Mesendoderm (in vitro differentiated cells): ENCODE measurements at regions not wholly inside any gene's neighbourhood (a gene's known extent, or its start where the extent isn't known, plus 50 kb on each side); places are given as distances from the start of the nearest gene placed in this dataset.
A peak's percentile ranks its signal among the peaks of the same experiment; 100 is the strongest.

Source experiments
- DNase-seq: peaks from one replicate; pipeline ENCODE4 v3.0.0; 2013
- H2AK5ac ChIP-seq: 2 replicates; pipeline ENCODE4 v1.6.1; 2013; ENCODE audit warnings: low read length, inconsistent platforms
- H2BK120ac ChIP-seq: 2 replicates; pipeline ENCODE4 v1.6.1; 2013; ENCODE audit warnings: low read depth, mild to moderate bottlenecking, low read length, moderate library complexity, mixed read lengths
- H2BK15ac ChIP-seq: replicated peaks from 2 replicates; pipeline ENCODE4 v1.6.1; 2013; ENCODE audit warnings: low read depth, mild to moderate bottlenecking, moderate library complexity
- H2BK5ac ChIP-seq: 2 replicates; pipeline ENCODE4 v1.6.1; 2013; ENCODE audit warnings: low read length, inconsistent platforms
- H3K18ac ChIP-seq: 2 replicates; pipeline ENCODE4 v1.6.1; 2013; ENCODE audit warnings: mild to moderate bottlenecking, low read length, mixed read lengths
- H3K23ac ChIP-seq: one replicate; pipeline ENCODE4 v1.6.1; 2013; ENCODE audit warnings: low read length
- H3K27ac ChIP-seq: 2 replicates; pipeline ENCODE4 v1.5.1; 2013; ENCODE audit warnings: low read depth, mild to moderate bottlenecking, inconsistent platforms, low read length, moderate library complexity
- H3K27me3 ChIP-seq: 2 replicates; pipeline ENCODE4 v1.6.1; 2013; ENCODE audit warnings: low read length, control low read depth, mild to moderate bottlenecking, inconsistent platforms; ENCODE audit not compliant: insufficient read depth, poor library complexity
- H3K36me3 ChIP-seq: 2 replicates; pipeline ENCODE4 v1.6.1; 2013; ENCODE audit warnings: low read length, inconsistent platforms; ENCODE audit not compliant: control insufficient read depth, insufficient read depth
- H3K4ac ChIP-seq: one replicate; pipeline ENCODE4 v1.6.1; 2013; ENCODE audit warnings: low read depth, mild to moderate bottlenecking, low read length, moderate library complexity
- H3K4me1 ChIP-seq: 2 replicates; pipeline ENCODE4 v1.6.1; 2013; ENCODE audit warnings: low read depth, low read length, inconsistent platforms; ENCODE audit not compliant: control insufficient read depth
- H3K4me2 ChIP-seq: 2 replicates; pipeline ENCODE4 v1.6.1; 2013; ENCODE audit warnings: low read length
- H3K4me3 ChIP-seq: 2 replicates; pipeline ENCODE4 v1.5.1; 2013; ENCODE audit warnings: mild to moderate bottlenecking, low read length
- H3K56ac ChIP-seq: one replicate; pipeline ENCODE4 v1.6.1; 2013; ENCODE audit warnings: low read length
- H3K79me1 ChIP-seq: 2 replicates; pipeline ENCODE4 v1.6.1; 2013; ENCODE audit warnings: low read length, inconsistent platforms
- H3K79me2 ChIP-seq: 2 replicates; pipeline ENCODE4 v1.6.1; 2013; ENCODE audit warnings: mild to moderate bottlenecking, low read length; ENCODE audit not compliant: control insufficient read depth, insufficient read depth
- H3K9ac ChIP-seq: 2 replicates; pipeline ENCODE4 v1.6.1; 2013; ENCODE audit warnings: low read length, inconsistent platforms
- H4K5ac ChIP-seq: one replicate; pipeline ENCODE4 v1.6.1; 2013; ENCODE audit warnings: low read length
- H4K8ac ChIP-seq: one replicate; pipeline ENCODE4 v1.6.1; 2013; ENCODE audit warnings: low read depth, mild to moderate bottlenecking, control low read depth, low read length, moderate library complexity
- WGBS: extraction: QIAGEN DNeasy Blood & Tissue Kit; methylation state at CpG from one replicate; pipeline ENCODE4 v1.1.7; 2013; ENCODE audit warnings: low lambda C conversion rate, missing lambda C conversion rate; ENCODE audit not compliant: insufficient coverage; ENCODE audit errors: extremely low coverage; 5-methylcytosine and 5-hydroxymethylcytosine counted together

DNA sequence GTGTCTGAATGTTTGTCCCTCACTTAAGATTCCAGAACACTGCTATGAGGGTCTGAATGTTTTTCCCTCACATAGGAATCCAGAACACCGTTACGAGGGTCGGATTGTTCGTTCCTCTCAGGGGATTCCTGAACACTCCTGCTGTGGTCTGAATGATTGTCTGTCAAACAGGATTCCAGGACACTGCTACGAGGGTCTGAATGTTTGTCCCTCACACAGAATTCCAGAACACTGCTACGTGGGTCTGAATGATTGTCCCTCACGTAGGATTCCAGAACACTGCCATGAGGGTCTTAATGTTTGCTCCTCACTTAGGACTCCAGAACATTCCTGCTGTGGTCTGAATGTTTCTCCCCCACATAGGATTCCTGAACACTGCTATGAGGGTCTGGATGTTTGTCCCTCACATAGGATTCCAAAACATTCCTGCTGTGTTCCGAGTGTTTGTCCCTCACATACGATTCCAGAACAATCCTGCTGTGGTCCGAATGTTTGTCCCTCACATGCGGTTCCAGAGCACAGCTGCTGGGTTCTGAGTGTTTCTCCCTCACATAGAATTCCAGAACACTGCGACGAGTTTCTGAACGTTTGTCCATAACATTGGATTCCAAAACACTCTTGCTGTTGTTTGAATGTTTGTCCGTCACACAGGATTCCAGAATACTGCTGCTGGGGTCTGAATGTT lies 199.5 kb downstream of the FOXD4L6 start:
- H3K56ac ChIP-seq: no peak overlapping the region
- H3K23ac ChIP-seq: no peak overlapping the region
- H2BK15ac ChIP-seq: no peak overlapping the region
- no peaks in the 10 kb centered on the region for H3K79me2 ChIP-seq
- H3K4me1 ChIP-seq: no peaks in the 10 kb centered on the region
- peaks cover 3% of the 10 kb centered on the region for H3K27me3 ChIP-seq
- H3K4ac ChIP-seq: no peak overlapping the region
- no peak overlapping the region for H2AK5ac ChIP-seq
- no peak overlapping the region for H4K8ac ChIP-seq
- no peaks in the 10 kb centered on the region for H3K79me1 ChIP-seq
- no peak overlapping the region for H3K27ac ChIP-seq
- H2BK120ac ChIP-seq: no peak overlapping the region
- H3K18ac ChIP-seq: no peak overlapping the region
- H4K5ac ChIP-seq: no peak overlapping the region
- no peak overlapping the region for H2BK5ac ChIP-seq
- no CpG with 5 or more reads among the region's 15 CpGs for WGBS
- H3K4me2 ChIP-seq: no peak overlapping the region
- no peak for DNase-seq
- H3K36me3 ChIP-seq: no peaks in the 10 kb centered on the region
- no peak overlapping the region for H3K9ac ChIP-seq
- peak overlapping the region; percentile 0 for H3K4me3 ChIP-seq

DNA sequence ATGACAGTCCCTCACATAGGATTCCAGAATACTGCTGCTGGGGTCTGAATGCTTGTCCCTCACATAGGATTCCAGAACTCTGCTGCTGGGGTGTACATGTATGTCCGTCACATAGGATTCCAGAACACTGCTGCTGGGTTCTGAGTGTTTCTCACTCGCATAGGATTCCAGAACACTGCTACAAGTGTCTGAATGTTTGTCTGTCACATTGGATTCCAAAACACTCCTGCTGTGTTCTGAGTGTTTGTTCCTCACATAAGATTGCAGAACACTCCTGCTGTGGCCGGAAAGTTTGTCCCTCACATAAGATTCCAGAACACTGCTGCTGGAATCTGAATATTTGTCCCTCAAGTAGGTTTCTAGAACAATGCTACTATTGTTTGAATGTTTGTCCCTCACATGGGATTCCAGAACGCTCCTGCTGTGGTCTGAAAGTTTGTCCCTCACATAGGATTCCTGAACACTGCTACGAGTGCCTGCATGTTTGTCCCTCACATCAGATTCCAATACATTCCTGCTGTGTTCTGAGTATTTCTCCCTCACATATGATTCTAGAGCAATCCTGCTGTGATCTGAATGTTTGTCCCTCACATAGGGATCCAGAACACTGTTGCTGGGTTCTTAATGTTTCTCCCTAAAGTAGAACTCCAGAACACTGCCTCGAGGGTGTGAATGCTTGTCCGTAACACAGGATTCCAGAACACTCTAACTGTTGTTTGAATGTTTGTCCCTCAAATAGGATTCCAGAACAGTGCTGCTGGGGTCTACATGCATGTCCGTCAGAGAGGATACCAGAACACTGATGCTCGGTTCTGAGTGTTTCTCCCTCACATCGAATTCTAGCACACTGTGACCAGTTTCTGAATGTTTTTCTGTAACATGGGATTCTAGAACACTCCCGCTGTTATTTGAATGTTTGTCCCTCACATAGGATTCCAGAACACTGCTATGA lies 200.4 kb downstream of the FOXD4L6 start:
- no peak overlapping the region for H3K23ac ChIP-seq
- no peak overlapping the region for H2BK120ac ChIP-seq
- no peaks in the 10 kb centered on the region for H3K36me3 ChIP-seq
- H4K5ac ChIP-seq: no peak overlapping the region
- H3K79me1 ChIP-seq: no peaks in the 10 kb centered on the region
- no peak overlapping the region for H3K18ac ChIP-seq
- H3K4me2 ChIP-seq: no peak overlapping the region
- DNase-seq: no peak
- H3K4ac ChIP-seq: no peak overlapping the region
- H2BK15ac ChIP-seq: no peak overlapping the region
- peaks cover 3% of the 10 kb centered on the region for H3K27me3 ChIP-seq
- H2BK5ac ChIP-seq: no peak overlapping the region
- H3K56ac ChIP-seq: no peak overlapping the region
- no peak overlapping the region for H4K8ac ChIP-seq
- peak overlapping the region; percentile 14 for H3K27ac ChIP-seq
- no CpG with 5 or more reads among the region's 11 CpGs for WGBS
- no peak overlapping the region for H3K9ac ChIP-seq
- peak overlapping the region; percentile 25 for H3K4me3 ChIP-seq
- H2AK5ac ChIP-seq: no peak overlapping the region
- no peaks in the 10 kb centered on the region for H3K79me2 ChIP-seq
- no peaks in the 10 kb centered on the region for H3K4me1 ChIP-seq

DNA sequence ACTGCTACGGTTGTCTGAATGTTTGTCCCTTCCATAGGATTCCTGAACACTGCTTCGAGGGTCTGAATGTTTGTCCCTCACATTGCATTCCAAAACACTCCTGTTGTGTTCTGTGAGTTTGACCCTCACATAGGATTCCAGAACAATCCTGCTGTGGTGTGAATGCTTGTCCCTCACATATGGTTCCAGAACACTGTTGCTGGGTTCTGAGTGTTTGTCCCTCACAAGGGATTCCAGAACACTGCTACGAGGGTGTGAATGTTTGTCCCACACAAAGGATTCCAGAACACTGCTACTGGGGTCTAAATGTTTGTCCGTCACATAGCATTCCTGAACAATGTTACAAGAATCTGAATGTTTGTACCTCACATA lies 201.2 kb downstream of the FOXD4L6 start:
- H4K8ac ChIP-seq: no peak overlapping the region
- H4K5ac ChIP-seq: no peak overlapping the region
- no peaks in the 10 kb centered on the region for H3K79me1 ChIP-seq
- H2BK15ac ChIP-seq: no peak overlapping the region
- H3K4me2 ChIP-seq: no peak overlapping the region
- H2BK5ac ChIP-seq: no peak overlapping the region
- no peak overlapping the region for H3K18ac ChIP-seq
- H3K23ac ChIP-seq: no peak overlapping the region
- peak overlapping the region; percentile 3 for H3K4me3 ChIP-seq
- H2BK120ac ChIP-seq: no peak overlapping the region
- H3K27ac ChIP-seq: no peak overlapping the region
- H3K56ac ChIP-seq: no peak overlapping the region
- H3K4ac ChIP-seq: no peak overlapping the region
- H2AK5ac ChIP-seq: no peak overlapping the region
- H3K4me1 ChIP-seq: no peaks in the 10 kb centered on the region
- no peak overlapping the region for H3K9ac ChIP-seq
- no CpG with 5 or more reads among the region's 4 CpGs for WGBS
- H3K36me3 ChIP-seq: no peaks in the 10 kb centered on the region
- peaks cover 3% of the 10 kb centered on the region for H3K27me3 ChIP-seq
- no peaks in the 10 kb centered on the region for H3K79me2 ChIP-seq
- DNase-seq: no peak

DNA sequence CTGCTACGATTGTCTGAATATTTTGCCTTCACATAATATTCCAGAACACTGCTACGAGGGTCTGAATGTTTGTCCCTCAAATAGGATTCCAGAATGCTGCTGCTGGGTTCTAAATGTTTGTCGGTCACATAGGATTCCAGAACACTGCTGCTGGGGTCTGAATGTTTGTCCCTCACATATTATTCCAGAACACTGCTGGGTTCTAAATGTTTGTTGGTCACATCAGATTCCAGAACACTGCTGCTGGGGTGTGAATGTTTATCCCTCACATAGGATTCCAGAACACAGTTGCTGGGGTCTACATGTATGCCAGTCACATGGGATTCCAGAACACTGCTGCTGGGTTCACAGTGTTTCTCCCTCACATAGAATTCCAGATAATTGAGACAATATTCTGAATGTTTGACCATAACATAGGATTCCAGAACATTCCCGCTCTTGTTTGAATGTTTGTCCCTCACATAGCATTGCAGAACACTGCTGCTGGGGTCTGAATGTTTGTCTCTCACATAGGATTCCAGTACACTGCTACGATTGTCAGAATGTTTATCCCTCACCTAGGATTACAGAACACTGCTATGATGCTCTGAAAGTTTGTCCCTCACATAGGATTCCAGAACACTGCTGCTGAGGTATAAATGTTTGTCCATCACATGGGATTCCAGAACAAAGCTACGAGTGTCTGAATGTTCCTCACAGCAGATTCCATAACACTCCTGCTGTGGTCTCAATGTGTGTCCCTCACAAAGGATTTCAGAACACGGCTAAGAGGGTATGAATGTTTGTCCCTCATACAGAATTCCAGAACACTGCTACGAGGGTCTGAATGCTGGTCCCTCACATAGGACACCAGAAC lies 201.8 kb downstream of the FOXD4L6 start:
- no CpG with 5 or more reads among the region's 8 CpGs for WGBS
- no peak for DNase-seq

DNA sequence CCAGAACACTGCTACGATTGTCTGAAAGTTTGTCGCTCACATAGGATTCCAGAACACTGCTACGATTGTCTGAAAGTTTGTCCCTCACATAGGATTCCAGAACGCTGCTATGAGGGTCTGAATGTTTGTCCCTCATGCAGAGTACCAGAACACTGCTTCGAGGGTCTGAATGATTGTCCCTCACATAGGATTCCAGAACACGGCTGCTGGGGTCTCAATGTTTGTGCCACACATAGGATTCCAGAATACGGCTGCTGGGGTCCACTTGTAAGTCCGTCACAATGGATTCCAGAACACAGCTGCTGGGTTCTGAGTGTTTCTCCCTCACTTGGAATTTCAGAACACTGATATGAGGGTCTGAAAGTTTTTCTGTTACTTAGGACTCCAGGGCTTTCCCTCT lies 203.3 kb downstream of the FOXD4L6 start:
- no CpG with 5 or more reads among the region's 8 CpGs for WGBS
- Histone ChIP-seq H3K36me3 (no peaks in the 10 kb centered on the region), H3K4ac (no peak overlapping the region)

More for the DNA sequence above, 201.8 kb downstream of the FOXD4L6 start:
- Histone ChIP-seq H3K4me1 (no peaks in the 10 kb centered on the region), H4K5ac (no peak overlapping the region), H3K9ac (no peak overlapping the region), H3K36me3 (no peaks in the 10 kb centered on the region), H3K23ac (no peak overlapping the region), H3K79me2 (no peaks in the 10 kb centered on the region), H2BK120ac (no peak overlapping the region), H3K79me1 (no peaks in the 10 kb centered on the region), H3K4me3 (peak overlapping the region; percentile 3), H3K27ac (no peak overlapping the region), H3K56ac (no peak overlapping the region), H2BK15ac (no peak overlapping the region), H3K4me2 (no peak overlapping the region), H2BK5ac (no peak overlapping the region), H3K4ac (no peak overlapping the region), H3K18ac (no peak overlapping the region), H3K27me3 (peaks cover 3% of the 10 kb centered on the region), H4K8ac (no peak overlapping the region), H2AK5ac (no peak overlapping the region)

More for the DNA sequence above, 203.3 kb downstream of the FOXD4L6 start:
- peaks cover 3% of the 10 kb centered on the region for H3K27me3 ChIP-seq
- H4K5ac ChIP-seq: no peak overlapping the region
- no peaks in the 10 kb centered on the region for H3K4me1 ChIP-seq
- H2BK5ac ChIP-seq: no peak overlapping the region
- H3K4me3 ChIP-seq: peak overlapping the region; percentile 33
- no peak overlapping the region for H3K56ac ChIP-seq
- H3K27ac ChIP-seq: no peak overlapping the region
- H2AK5ac ChIP-seq: no peak overlapping the region
- H3K4me2 ChIP-seq: no peak overlapping the region
- no peak overlapping the region for H3K9ac ChIP-seq
- no peaks in the 10 kb centered on the region for H3K79me1 ChIP-seq
- no peak overlapping the region for H2BK120ac ChIP-seq
- no peak for DNase-seq
- H3K23ac ChIP-seq: no peak overlapping the region
- H2BK15ac ChIP-seq: no peak overlapping the region
- no peaks in the 10 kb centered on the region for H3K79me2 ChIP-seq
- no peak overlapping the region for H4K8ac ChIP-seq
- H3K18ac ChIP-seq: no peak overlapping the region
